Omental fat pad (tissue), 3 donors: ENCODE measurements at regions not wholly inside any gene's neighbourhood (a gene's known extent, or its start where the extent isn't known, plus 50 kb on each side); places are given as distances from the start of the nearest gene placed in this dataset.

ENCODE experiments used
- ATAC-seq: fragments of 150-250 bp; one replicate; pipeline ENCODE4 v1.9.1; 2016; ENCODE audit warnings: mild to moderate bottlenecking, moderate library complexity; ENCODE audit not compliant: low FRiP score
- DNase-seq: peaks from one replicate; pipeline ENCODE4 v3.0.0-alpha.2; 2019; ENCODE audit warnings: low spot score
- CTCF ChIP-seq, 3 donors: fragments of 450-650 bp; IDR thresholded peaks; one replicate each; pipeline ENCODE4 v1.5.1; 2016 to 2017; ENCODE audit warnings: antibody characterized with exemption in 3 of 3, mild to moderate bottlenecking in 3 of 3, moderate library complexity in 2 of 3

GRCh38 chr10:29026802-29027580 is 261.9 kb upstream of the LYZL1 start:
- ATAC-seq (no peak), DNase-seq (no peak)
- no peak for TF ChIP-seq CTCF (IDR thresholded peaks at IDR 0.05)

GRCh38 chr10:29028486-29028885 is 260.4 kb upstream of the LYZL1 start:
- ATAC-seq: no peak
- DNase-seq: no peak
- no peak for TF ChIP-seq CTCF (IDR thresholded peaks at IDR 0.05)

GRCh38 chr10:29030900-29031299 is 258.0 kb upstream of the LYZL1 start:
- no peak for DNase-seq
- no peak for ATAC-seq
- TF ChIP-seq CTCF (IDR thresholded peaks at IDR 0.05): no peak

- DNase-seq (no peak), ATAC-seq (no peak)
- TF ChIP-seq CTCF (IDR thresholded peaks at IDR 0.05): no peak
These were observed 256.7 kb upstream of the LYZL1 start for GRCh38 chr10:29032169-29032568.

- ATAC-seq (no peak), DNase-seq (no peak)
- TF ChIP-seq CTCF (IDR thresholded peaks at IDR 0.05): no peak
These were observed 255.4 kb upstream of the LYZL1 start for GRCh38 chr10:29033311-29033940.

- no peak for ATAC-seq
- no peak for TF ChIP-seq CTCF (IDR thresholded peaks at IDR 0.05)
These were observed 254.3 kb upstream of the LYZL1 start for GRCh38 chr10:29034592-29034991.

GRCh38 chr10:29035721-29036120 is 253.1 kb upstream of the LYZL1 start:
- DNase-seq (no peak), ATAC-seq (no peak)
- TF ChIP-seq CTCF (IDR thresholded peaks at IDR 0.05): no peak

More at GRCh38 chr10:29034592-29034991, 254.3 kb upstream of the LYZL1 start:
- no peak for DNase-seq
